Ovary (tissue), 3 donors: ENCODE measurements at regions not wholly inside any gene's neighbourhood (a gene's known extent, or its start where the extent isn't known, plus 50 kb on each side); places are given as distances from the start of the nearest gene placed in this dataset.

Experiments used
- CTCF ChIP-seq, 3 donors: fragments of 450-650 bp in 2 of 3; fragments of 200-600 bp in 1 of 3; IDR thresholded peaks; one replicate each; pipeline versions ENCODE4 v1.5.1 to v1.8.0; 2016 to 2022; ENCODE audit warnings: antibody characterized with exemption in 3 of 3, mild to moderate bottlenecking in 1 of 3
- EP300 ChIP-seq: sonication (generic); formaldehyde crosslinking; IDR thresholded peaks from one replicate; pipeline ENCODE4 v1.6.1; 2017; ENCODE audit warnings: antibody characterized with exemption
- POLR2A ChIP-seq: fragments of 450-650 bp; IDR thresholded peaks from one replicate; pipeline ENCODE4 v1.6.1; 2017; ENCODE audit warnings: antibody characterized with exemption, mild to moderate bottlenecking, moderate library complexity
- donor health status: DM: no; HTN: no; CAD: no.

- no peak for TF ChIP-seq CTCF (IDR thresholded peaks at IDR 0.05)
- no peak for TF ChIP-seq POLR2A
- TF ChIP-seq EP300: no peak
Measured at GRCh38 chr3:28835249-28835648, 445.6 kb upstream of the RBMS3 start.
